HG03103 (cell line): ENCODE measurements at regions not wholly inside any gene's neighbourhood (a gene's known extent, or its start where the extent isn't known, plus 50 kb on each side); places are given as distances from the start of the nearest gene placed in this dataset.
"Not testable (repeated sequence)": the region's sequence is repeated elsewhere in the genome, so short reads cannot be mapped to it uniquely, and the experiment has no call there.

Experiments
- ATAC-seq: cut with Tn5 transposase; IDR thresholded peaks from one replicate; pipeline ENCODE4 v1.9.1; 2021; ENCODE audit warnings: low read depth; ENCODE audit not compliant: unreplicated experiment

GRCh38 chr2:114128725-114129124 is 238.8 kb downstream of the ACTR3 start:
- ATAC-seq = no peak

- ATAC-seq = not testable (repeated sequence)
Measured at GRCh38 chr2:114132050-114132449, 242.2 kb downstream of the ACTR3 start.

GRCh38 chr2:114134146-114134545 is 244.3 kb downstream of the ACTR3 start:
- ATAC-seq = no peak

GRCh38 chr2:114139542-114139941 is 249.7 kb downstream of the ACTR3 start:
- ATAC-seq = no peak

- ATAC-seq = no peak
Measured at GRCh38 chr2:114156366-114157056, 266.6 kb downstream of the ACTR3 start.

- no peak for ATAC-seq
Measured at GRCh38 chr2:114157057-114157385, 267.1 kb downstream of the ACTR3 start.

- no peak for ATAC-seq
Measured at GRCh38 chr2:114160263-114160981, 270.5 kb downstream of the ACTR3 start.

- ATAC-seq = no peak
Measured at GRCh38 chr2:114161371-114161770, 271.5 kb downstream of the ACTR3 start.

GRCh38 chr2:114167799-114168198 is 274.6 kb upstream of the DPP10 start:
- ATAC-seq = no peak

- no peak for ATAC-seq
Measured at GRCh38 chr2:114170070-114170469, 272.4 kb upstream of the DPP10 start.

- no peak for ATAC-seq
Measured at GRCh38 chr2:114175507-114175906, 266.9 kb upstream of the DPP10 start.

GRCh38 chr2:114185501-114185900 is 256.9 kb upstream of the DPP10 start:
- ATAC-seq = no peak

- ATAC-seq = no peak
Measured at GRCh38 chr2:114192362-114192761, 250.1 kb upstream of the DPP10 start.

GRCh38 chr2:114201781-114202180 is 240.7 kb upstream of the DPP10 start:
- no peak for ATAC-seq

GRCh38 chr2:114203679-114204078 is 238.8 kb upstream of the DPP10 start:
- no peak for ATAC-seq

GRCh38 chr2:114213808-114214207 is 228.6 kb upstream of the DPP10 start:
- ATAC-seq = no peak

GRCh38 chr2:114218383-114218782 is 224.1 kb upstream of the DPP10 start:
- no peak for ATAC-seq

GRCh38 chr2:114219456-114219855 is 223.0 kb upstream of the DPP10 start:
- ATAC-seq = no peak

GRCh38 chr2:114222344-114222743 is 220.1 kb upstream of the DPP10 start:
- no peak for ATAC-seq

- no peak for ATAC-seq
Measured at GRCh38 chr2:114231921-114232320, 210.5 kb upstream of the DPP10 start.

GRCh38 chr2:114237331-114237730 is 205.1 kb upstream of the DPP10 start:
- no peak for ATAC-seq

- no peak for ATAC-seq
Measured at GRCh38 chr2:114238910-114239559, 203.4 kb upstream of the DPP10 start.
